C4-2B (cell line): ENCODE measurements at regions not wholly inside any gene's neighbourhood (a gene's known extent, or its start where the extent isn't known, plus 50 kb on each side); places are given as distances from the start of the nearest gene placed in this dataset.

Experiments used
- H3K27ac ChIP-seq: fragments of 450-650 bp; 2 replicates; pipeline ENCODE4 v1.5.1; 2017
- ZFX ChIP-seq: fragments of 450-650 bp; IDR thresholded peaks from 2 replicates; pipeline ENCODE4 v1.6.1; 2017
- TF ChIP-seq, protein P1 (sequence below): fragments of 450-650 bp; conservative IDR thresholded peaks from 2 replicates; pipeline ENCODE4 v1.5.1; 2017; ENCODE audit warnings: mild to moderate bottlenecking

- no peak overlapping the region for H3K27ac ChIP-seq
- TF ChIP-seq, protein P1, sequence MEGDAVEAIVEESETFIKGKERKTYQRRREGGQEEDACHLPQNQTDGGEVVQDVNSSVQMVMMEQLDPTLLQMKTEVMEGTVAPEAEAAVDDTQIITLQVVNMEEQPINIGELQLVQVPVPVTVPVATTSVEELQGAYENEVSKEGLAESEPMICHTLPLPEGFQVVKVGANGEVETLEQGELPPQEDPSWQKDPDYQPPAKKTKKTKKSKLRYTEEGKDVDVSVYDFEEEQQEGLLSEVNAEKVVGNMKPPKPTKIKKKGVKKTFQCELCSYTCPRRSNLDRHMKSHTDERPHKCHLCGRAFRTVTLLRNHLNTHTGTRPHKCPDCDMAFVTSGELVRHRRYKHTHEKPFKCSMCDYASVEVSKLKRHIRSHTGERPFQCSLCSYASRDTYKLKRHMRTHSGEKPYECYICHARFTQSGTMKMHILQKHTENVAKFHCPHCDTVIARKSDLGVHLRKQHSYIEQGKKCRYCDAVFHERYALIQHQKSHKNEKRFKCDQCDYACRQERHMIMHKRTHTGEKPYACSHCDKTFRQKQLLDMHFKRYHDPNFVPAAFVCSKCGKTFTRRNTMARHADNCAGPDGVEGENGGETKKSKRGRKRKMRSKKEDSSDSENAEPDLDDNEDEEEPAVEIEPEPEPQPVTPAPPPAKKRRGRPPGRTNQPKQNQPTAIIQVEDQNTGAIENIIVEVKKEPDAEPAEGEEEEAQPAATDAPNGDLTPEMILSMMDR: no peak
- no peak for TF ChIP-seq ZFX
Measured at GRCh38 chr1:29498126-29499103, 262.1 kb downstream of the PTPRU start.

DNA sequence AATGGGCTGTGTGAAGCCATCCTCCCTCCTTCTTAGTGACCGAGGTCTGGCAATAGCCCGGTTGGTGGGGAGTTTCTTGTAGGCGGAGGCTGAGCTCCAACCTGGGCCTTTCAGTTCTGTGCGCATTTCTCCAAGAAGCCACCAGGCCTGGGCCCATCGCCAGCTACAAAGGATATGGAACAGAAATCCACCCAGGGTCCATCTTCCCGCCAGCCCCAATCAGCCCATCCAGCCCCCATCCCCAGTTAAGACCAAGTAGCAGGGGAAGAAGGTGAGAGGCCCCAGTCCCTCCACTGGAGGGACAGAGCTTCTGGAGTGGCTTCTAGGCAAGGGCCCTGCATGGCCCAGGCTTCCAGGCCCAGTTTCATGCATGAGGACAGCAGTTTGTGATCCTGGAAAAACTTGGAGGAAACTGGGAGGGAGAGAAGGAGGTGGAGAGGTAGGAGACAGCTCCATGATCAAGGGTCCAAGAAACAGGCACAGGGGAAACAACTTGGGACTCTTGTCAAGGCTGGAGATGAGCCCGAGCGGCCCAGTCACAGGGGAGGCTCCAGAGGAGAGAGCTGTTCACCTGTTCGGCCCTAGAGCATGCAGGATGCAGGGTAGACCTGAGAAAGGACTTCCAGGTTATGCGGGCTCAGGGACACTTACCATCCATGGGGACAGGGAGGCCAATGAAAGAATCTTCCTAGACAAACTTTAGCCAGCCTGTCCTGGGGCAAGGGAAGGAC is 261.2 kb downstream of the PTPRU start:
- no peak overlapping the region for H3K27ac ChIP-seq
- TF ChIP-seq ZFX: no peak
- TF ChIP-seq, protein P1: no peak

DNA sequence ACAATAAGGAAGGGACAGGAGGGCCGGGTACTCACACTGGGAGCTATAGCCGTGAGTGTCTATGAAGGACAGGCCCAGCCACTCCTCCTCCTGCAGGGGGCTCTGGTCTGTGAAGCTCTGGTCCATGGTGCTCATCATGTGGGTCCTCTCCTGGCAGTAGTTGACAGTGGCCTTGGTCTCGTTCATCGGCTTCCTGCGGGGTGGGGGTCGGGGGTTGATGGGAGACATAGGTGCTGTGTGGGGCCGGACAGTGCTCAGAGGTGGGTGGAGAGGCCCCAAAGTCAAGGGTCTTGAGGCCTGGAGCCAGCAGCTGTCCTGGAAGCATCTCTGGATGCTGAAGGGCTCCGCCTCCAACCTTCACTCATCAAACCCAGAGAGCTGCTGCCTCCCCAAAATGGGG is 260.4 kb downstream of the PTPRU start:
- H3K27ac ChIP-seq: no peak overlapping the region
- no peak for TF ChIP-seq ZFX
- TF ChIP-seq, protein P1: no peak

DNA sequence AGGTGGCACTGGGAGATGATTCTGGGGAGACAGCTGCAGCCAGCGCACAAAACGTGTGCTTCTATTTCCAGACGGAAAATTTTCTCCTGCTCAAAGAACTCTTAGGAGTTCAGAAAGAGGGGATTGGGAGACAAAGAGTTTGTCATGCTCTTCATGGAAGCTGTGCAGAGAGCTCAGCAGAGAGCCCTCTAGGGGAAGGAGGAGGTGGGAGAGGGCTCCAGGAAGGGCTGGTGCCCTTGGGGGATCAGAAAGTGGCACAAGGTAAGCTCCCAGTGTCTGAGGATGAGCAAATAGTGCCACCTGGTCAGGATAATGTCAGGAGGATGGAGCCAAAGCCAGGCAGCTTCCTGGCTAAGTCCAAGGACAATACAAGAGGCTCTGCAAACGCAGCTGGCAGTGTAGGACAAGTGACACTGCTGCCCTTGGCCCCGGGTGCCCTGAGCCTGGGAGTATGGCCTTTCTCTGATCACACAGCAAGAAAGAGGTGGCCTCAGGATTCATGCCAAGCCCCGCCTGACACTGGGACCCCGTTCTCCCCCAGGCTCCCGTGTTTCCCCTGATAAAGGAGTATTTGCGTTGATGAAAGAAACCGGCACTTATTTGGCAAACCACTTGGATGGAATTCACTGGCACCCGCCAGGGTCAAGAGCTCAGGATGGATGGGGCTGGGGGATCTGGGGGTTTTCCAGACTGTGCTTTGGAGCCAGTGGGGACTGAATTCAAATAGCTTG is 254.0 kb downstream of the PTPRU start:
- H3K27ac ChIP-seq: no peak overlapping the region
- TF ChIP-seq, protein P1: no peak

- H3K27ac ChIP-seq: no peak overlapping the region
- no peak for TF ChIP-seq ZFX
- TF ChIP-seq, protein P1: no peak
Measured at GRCh38 chr1:29489471-29489870, 253.1 kb downstream of the PTPRU start.

DNA sequence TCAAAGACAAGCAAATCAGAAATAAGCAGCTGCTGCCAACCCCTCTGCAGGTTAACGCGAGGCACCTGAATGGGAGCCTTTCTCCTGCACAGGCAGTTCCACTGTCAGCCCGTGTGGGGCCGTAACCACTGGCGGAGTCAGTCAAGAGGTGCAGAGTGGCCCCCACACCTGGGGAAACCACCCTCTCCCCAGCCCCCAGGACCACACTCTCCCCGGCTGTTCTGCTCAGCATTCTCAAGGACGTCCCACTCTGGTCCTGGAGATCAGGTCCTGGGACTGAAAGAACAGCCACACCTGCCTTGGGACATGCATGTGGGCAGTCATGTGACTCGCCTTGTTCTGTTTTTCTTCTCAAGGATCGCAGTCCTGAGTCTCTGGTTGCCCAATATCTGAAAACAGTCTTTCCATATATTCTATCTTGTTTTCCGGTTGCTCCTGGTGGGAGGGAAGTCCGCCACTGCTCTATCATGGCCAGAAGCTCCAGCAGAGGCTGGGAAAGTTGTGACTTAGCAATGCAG is 252.5 kb downstream of the PTPRU start:
- TF ChIP-seq, protein P1: no peak
- TF ChIP-seq ZFX: no peak

More for the DNA sequence above, 252.5 kb downstream of the PTPRU start:
- no peak overlapping the region for H3K27ac ChIP-seq
